ENCODE measurements at regions not wholly inside any gene's neighbourhood (a gene's known extent, or its start where the extent isn't known, plus 50 kb on each side); places are given as distances from the start of the nearest gene placed in this dataset.

DNA sequence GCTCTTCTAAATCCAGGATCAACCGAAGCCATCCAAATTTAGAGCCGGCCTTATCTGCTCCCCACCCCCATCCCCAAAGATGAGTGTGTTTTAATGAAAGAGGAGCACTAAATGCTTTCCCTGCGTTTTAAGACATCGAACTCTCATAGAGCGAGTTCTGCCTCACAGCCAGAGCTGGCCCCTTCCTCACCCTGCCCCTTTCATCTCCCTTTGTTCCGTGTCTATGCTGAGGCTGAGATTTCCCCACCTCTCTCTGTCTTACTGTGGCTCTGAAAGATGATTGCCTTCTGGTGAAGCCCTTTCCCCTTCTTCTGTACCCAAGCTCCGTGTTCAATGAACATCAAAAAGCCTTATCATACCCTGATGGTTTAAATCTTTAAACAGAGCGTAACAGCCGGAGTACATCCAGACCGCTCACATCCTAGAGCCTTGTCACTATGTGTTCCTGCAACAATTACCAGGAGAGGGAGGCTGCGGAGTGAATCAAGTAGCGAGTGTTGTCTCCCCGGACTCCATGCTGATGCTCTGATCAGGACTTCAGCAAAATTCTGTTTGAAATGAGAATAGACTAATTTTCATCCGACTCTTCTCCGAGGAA, 110.1 kb downstream of the ZNF326 start:
- Histone ChIP-seq H3K9me3 (ENCODE audit: insufficient read depth, low read length) (no peaks in the 10 kb centered on the region), H4K20me1 (ENCODE audit: low read depth, low read length) (no peaks in the 10 kb centered on the region), H3K4me3 (ENCODE audit: insufficient read depth, low read length, poor library complexity, severe bottlenecking) (no peak overlapping the region), H2AFZ (ENCODE audit: low read depth, low read length, severe bottlenecking) (no peak overlapping the region), H3K9ac (ENCODE audit: low read length) (no peak overlapping the region), H3K27me3 (ENCODE audit: low read length) (no peaks in the 10 kb centered on the region), H3K27ac (ENCODE audit: low read depth, low read length) (no peak overlapping the region), H3K4me2 (ENCODE audit: low read depth, low read length, poor library complexity, severe bottlenecking) (no peak overlapping the region), H3K9me2 (replicated peaks; ENCODE audit: insufficient read depth, low read length) (no peaks in the 10 kb centered on the region), H3K36me3 (ENCODE audit: low read length) (no peaks in the 10 kb centered on the region), H3K79me2 (ENCODE audit: insufficient read depth, low read length) (no peaks in the 10 kb centered on the region), H3F3A (ENCODE audit: insufficient read depth) (no peaks in the 10 kb centered on the region)
- no peak for TF ChIP-seq EZH2phosphoT487 (conservative IDR thresholded peaks at IDR 0.05; ENCODE audit: low read length)
- TF ChIP-seq, protein P1, sequence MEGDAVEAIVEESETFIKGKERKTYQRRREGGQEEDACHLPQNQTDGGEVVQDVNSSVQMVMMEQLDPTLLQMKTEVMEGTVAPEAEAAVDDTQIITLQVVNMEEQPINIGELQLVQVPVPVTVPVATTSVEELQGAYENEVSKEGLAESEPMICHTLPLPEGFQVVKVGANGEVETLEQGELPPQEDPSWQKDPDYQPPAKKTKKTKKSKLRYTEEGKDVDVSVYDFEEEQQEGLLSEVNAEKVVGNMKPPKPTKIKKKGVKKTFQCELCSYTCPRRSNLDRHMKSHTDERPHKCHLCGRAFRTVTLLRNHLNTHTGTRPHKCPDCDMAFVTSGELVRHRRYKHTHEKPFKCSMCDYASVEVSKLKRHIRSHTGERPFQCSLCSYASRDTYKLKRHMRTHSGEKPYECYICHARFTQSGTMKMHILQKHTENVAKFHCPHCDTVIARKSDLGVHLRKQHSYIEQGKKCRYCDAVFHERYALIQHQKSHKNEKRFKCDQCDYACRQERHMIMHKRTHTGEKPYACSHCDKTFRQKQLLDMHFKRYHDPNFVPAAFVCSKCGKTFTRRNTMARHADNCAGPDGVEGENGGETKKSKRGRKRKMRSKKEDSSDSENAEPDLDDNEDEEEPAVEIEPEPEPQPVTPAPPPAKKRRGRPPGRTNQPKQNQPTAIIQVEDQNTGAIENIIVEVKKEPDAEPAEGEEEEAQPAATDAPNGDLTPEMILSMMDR (IDR thresholded peaks at IDR 0.05; ENCODE audit: insufficient read depth, low read length, poor library complexity, severe bottlenecking) = no peak

- Histone ChIP-seq H2AFZ (ENCODE audit: low read depth, low read length, severe bottlenecking) (no peak overlapping the region), H3F3A (ENCODE audit: insufficient read depth) (no peaks in the 10 kb centered on the region), H3K27ac (ENCODE audit: low read depth, low read length) (no peak overlapping the region), H3K9me2 (replicated peaks; ENCODE audit: insufficient read depth, low read length) (no peaks in the 10 kb centered on the region), H3K27me3 (ENCODE audit: low read length) (no peaks in the 10 kb centered on the region), H3K79me2 (ENCODE audit: insufficient read depth, low read length) (no peaks in the 10 kb centered on the region), H4K20me1 (ENCODE audit: low read depth, low read length) (no peaks in the 10 kb centered on the region), H3K36me3 (ENCODE audit: low read length) (no peaks in the 10 kb centered on the region), H3K4me3 (ENCODE audit: insufficient read depth, low read length, poor library complexity, severe bottlenecking) (no peak overlapping the region), H3K9ac (ENCODE audit: low read length) (no peak overlapping the region), H3K9me3 (ENCODE audit: insufficient read depth, low read length) (no peaks in the 10 kb centered on the region), H3K4me2 (ENCODE audit: low read depth, low read length, poor library complexity, severe bottlenecking) (no peak overlapping the region)
- TF ChIP-seq, protein P1 (IDR thresholded peaks at IDR 0.05; ENCODE audit: insufficient read depth, low read length, poor library complexity, severe bottlenecking) = no peak
- no peak for TF ChIP-seq EZH2phosphoT487 (conservative IDR thresholded peaks at IDR 0.05; ENCODE audit: low read length)
Observed at GRCh38 chr1:90100566-90100965, 105.7 kb downstream of the ZNF326 start.

DNA sequence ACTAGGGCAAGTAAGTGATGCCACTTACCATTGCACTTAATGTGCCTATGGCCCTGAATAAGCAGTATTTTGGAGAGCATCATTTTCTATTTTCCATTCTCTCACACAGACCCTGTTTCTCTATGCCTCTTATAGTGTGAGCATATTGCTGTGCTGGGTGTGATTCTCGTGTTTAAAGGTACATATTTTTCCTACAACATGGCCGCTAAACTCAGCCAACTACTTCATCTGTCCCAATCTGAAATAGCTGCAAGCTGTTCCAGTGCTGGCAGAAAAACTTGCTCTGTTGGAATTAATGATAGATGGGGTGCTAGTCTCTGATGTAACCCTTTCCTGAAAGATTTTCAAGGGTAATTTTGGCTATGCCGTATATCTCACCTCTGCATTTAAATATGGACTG, 97.5 kb downstream of the ZNF326 start:
- no peak overlapping the region for H3K4me2 ChIP-seq (ENCODE audit: low read depth, low read length, poor library complexity, severe bottlenecking)
- TF ChIP-seq, protein P1 (IDR thresholded peaks at IDR 0.05; ENCODE audit: insufficient read depth, low read length, poor library complexity, severe bottlenecking) = no peak
- no peak for TF ChIP-seq EZH2phosphoT487 (conservative IDR thresholded peaks at IDR 0.05; ENCODE audit: low read length)
- H3K9me2 ChIP-seq (replicated peaks; ENCODE audit: insufficient read depth, low read length) = no peaks in the 10 kb centered on the region
- no peak overlapping the region for H3K4me3 ChIP-seq (ENCODE audit: insufficient read depth, low read length, poor library complexity, severe bottlenecking)
- no peaks in the 10 kb centered on the region for H3K27me3 ChIP-seq (ENCODE audit: low read length)
- H3K9me3 ChIP-seq (ENCODE audit: insufficient read depth, low read length) = no peaks in the 10 kb centered on the region
- no peaks in the 10 kb centered on the region for H3K79me2 ChIP-seq (ENCODE audit: insufficient read depth, low read length)
- H2AFZ ChIP-seq (ENCODE audit: low read depth, low read length, severe bottlenecking) = no peak overlapping the region
- H3K27ac ChIP-seq (ENCODE audit: low read depth, low read length) = no peak overlapping the region
- no peaks in the 10 kb centered on the region for H3K36me3 ChIP-seq (ENCODE audit: low read length)
- no peak overlapping the region for H3K9ac ChIP-seq (ENCODE audit: low read length)
- no peaks in the 10 kb centered on the region for H4K20me1 ChIP-seq (ENCODE audit: low read depth, low read length)
- no peaks in the 10 kb centered on the region for H3F3A ChIP-seq (ENCODE audit: insufficient read depth)

Measured in SU-DHL-6 (cell line).